ENCODE measurements at regions not wholly inside any gene's neighbourhood (a gene's known extent, or its start where the extent isn't known, plus 50 kb on each side); places are given as distances from the start of the nearest gene placed in this dataset.

- Histone ChIP-seq H4K8ac (replicated peaks; ENCODE audit: insufficient read length, low read depth, low read length) (no peak overlapping the region), H2BK120ac (ENCODE audit: low read depth, low read length, poor library complexity, severe bottlenecking) (no peak overlapping the region), H2AFZ (ENCODE audit: low read length) (no peak overlapping the region), H3K27ac (ENCODE audit: insufficient read length, low read depth, low read length) (no peak overlapping the region), H4K20me1 (ENCODE audit: control insufficient read depth, insufficient read depth, insufficient read length) (no peaks in the 10 kb centered on the region), H3K23ac (ENCODE audit: insufficient read length, low read depth, low read length) (no peak overlapping the region), H3K27me3 (ENCODE audit: insufficient read depth, low read length) (no peaks in the 10 kb centered on the region), H3K56ac (ENCODE audit: insufficient read length, low read depth, low read length) (no peak overlapping the region), H3K9me3 (ENCODE audit: control insufficient read depth, low read depth, low read length) (no peaks in the 10 kb centered on the region), H3T11ph (ENCODE audit: low read length) (no peak overlapping the region), H3K23me2 (ENCODE audit: insufficient read length, low read depth, low read length, poor library complexity, severe bottlenecking) (no peaks in the 10 kb centered on the region), H2BK12ac (ENCODE audit: insufficient read length, low read depth, low read length) (no peak overlapping the region), H3K4me2 (ENCODE audit: insufficient read depth, insufficient read length, low read length) (no peak overlapping the region), H3K14ac (ENCODE audit: insufficient read depth, low read length) (no peak overlapping the region), H3K79me2 (ENCODE audit: insufficient read depth, low read length) (no peaks in the 10 kb centered on the region), H3K79me1 (ENCODE audit: insufficient read depth, low read depth, low read length, poor library complexity, severe bottlenecking) (no peaks in the 10 kb centered on the region), H3K18ac (ENCODE audit: insufficient read length, low read depth, low read length) (no peak overlapping the region), H2BK15ac (ENCODE audit: low read depth, low read length) (no peak overlapping the region), H3K9ac (ENCODE audit: extremely low read depth, insufficient read length, low read length) (no peak overlapping the region), H2AK5ac (ENCODE audit: insufficient read length, low read length) (no peak overlapping the region), H2BK5ac (ENCODE audit: insufficient read length, low read length) (no peak overlapping the region), H4K91ac (ENCODE audit: insufficient read length, low read depth, low read length) (no peak overlapping the region), H2BK20ac (ENCODE audit: low read depth, low read length, poor library complexity, severe bottlenecking) (no peak overlapping the region), H4K5ac (ENCODE audit: insufficient read length, low read depth, low read length) (no peak overlapping the region), H3K4ac (ENCODE audit: low read depth, low read length) (no peak overlapping the region), H3K4me1 (ENCODE audit: insufficient read depth, low read length) (no peaks in the 10 kb centered on the region)
- TF ChIP-seq CTCF (conservative IDR thresholded peaks at IDR 0.05) = peak; percentile 62
- no peak overlapping the region for H3K4me3 Mint-ChIP-seq
- H3K36me3 Mint-ChIP-seq (ENCODE audit: insufficient read depth in 1 of 3, low read depth in 3 of 3) = no peaks in the 10 kb centered on the region
- WGBS (ENCODE audit: extremely low coverage, insufficient read length, low lambda C conversion rate) = no CpG with 5 or more reads among the region's 4 CpGs
- H3K9me3 Mint-ChIP-seq = no peaks in the 10 kb centered on the region
- H3K4me1 Mint-ChIP-seq = no peaks in the 10 kb centered on the region
- no peak for DNase-seq
- H3K27ac Mint-ChIP-seq = no peak overlapping the region
- H3K27me3 Mint-ChIP-seq (ENCODE audit: low read depth) = no peaks in the 10 kb centered on the region
Measured at GRCh38 chr2:156065912-156066311, 266.6 kb downstream of the NR4A2 start.

Data from H9 (cell line).